ENCODE measurements at regions not wholly inside any gene's neighbourhood (a gene's known extent, or its start where the extent isn't known, plus 50 kb on each side); places are given as distances from the start of the nearest gene placed in this dataset.

GRCh38 chr16:48810803-48811453, 200.9 kb upstream of the N4BP1 start:
- Mint-ChIP-seq H3K27me3 (peaks cover 81% of the 10 kb centered on the region), H3K4me3 (ENCODE audit: low read depth) (peak overlapping the region; percentile 31), H3K27ac (peak overlapping the region; percentile 54), H3K9me3 (ENCODE audit: low read depth) (no peaks in the 10 kb centered on the region), H3K4me1 (ENCODE audit: low read depth) (peaks cover 9% of the 10 kb centered on the region), H3K36me3 (ENCODE audit: insufficient read depth) (no peaks in the 10 kb centered on the region)
- DNase-seq (ENCODE audit: low spot score, unreplicated experiment) = peak; percentile 70
- no peak for TF ChIP-seq CTCF (IDR thresholded peaks at IDR 0.05; ENCODE audit: unreplicated experiment)

GRCh38 chr16:48810436-48810802, 200.4 kb upstream of the N4BP1 start:
- H3K36me3 Mint-ChIP-seq (ENCODE audit: insufficient read depth) = no peaks in the 10 kb centered on the region
- H3K27me3 Mint-ChIP-seq = peaks cover 82% of the 10 kb centered on the region
- H3K9me3 Mint-ChIP-seq (ENCODE audit: low read depth) = no peaks in the 10 kb centered on the region
- peaks cover 9% of the 10 kb centered on the region for H3K4me1 Mint-ChIP-seq (ENCODE audit: low read depth)
- no peak for DNase-seq (ENCODE audit: low spot score, unreplicated experiment)
- peak overlapping the region; percentile 33 for H3K4me3 Mint-ChIP-seq (ENCODE audit: low read depth)
- no peak for TF ChIP-seq CTCF (IDR thresholded peaks at IDR 0.05; ENCODE audit: unreplicated experiment)
- H3K27ac Mint-ChIP-seq = no peak overlapping the region

GRCh38 chr16:48790151-48790550, 180.2 kb upstream of the N4BP1 start:
- Mint-ChIP-seq H3K4me3 (ENCODE audit: low read depth) (no peak overlapping the region), H3K9me3 (ENCODE audit: low read depth) (peaks cover 2% of the 10 kb centered on the region), H3K27ac (no peak overlapping the region), H3K27me3 (peaks cover 14% of the 10 kb centered on the region), H3K36me3 (ENCODE audit: insufficient read depth) (no peaks in the 10 kb centered on the region), H3K4me1 (ENCODE audit: low read depth) (no peaks in the 10 kb centered on the region)
- TF ChIP-seq CTCF (IDR thresholded peaks at IDR 0.05; ENCODE audit: unreplicated experiment) = no peak
- DNase-seq (ENCODE audit: low spot score, unreplicated experiment) = no peak

- Mint-ChIP-seq H3K36me3 (ENCODE audit: insufficient read depth) (no peaks in the 10 kb centered on the region), H3K27me3 (peaks cover 14% of the 10 kb centered on the region), H3K9me3 (ENCODE audit: low read depth) (peaks cover 8% of the 10 kb centered on the region), H3K4me3 (ENCODE audit: low read depth) (no peak overlapping the region), H3K27ac (no peak overlapping the region), H3K4me1 (ENCODE audit: low read depth) (no peaks in the 10 kb centered on the region)
- DNase-seq (ENCODE audit: low spot score, unreplicated experiment) = no peak
- no peak for TF ChIP-seq CTCF (IDR thresholded peaks at IDR 0.05; ENCODE audit: unreplicated experiment)
Observed at GRCh38 chr16:48788475-48788874, 178.5 kb upstream of the N4BP1 start.

- no peak for DNase-seq (ENCODE audit: low spot score, unreplicated experiment)
- H3K27me3 Mint-ChIP-seq = peaks cover 11% of the 10 kb centered on the region
- H3K27ac Mint-ChIP-seq = no peak overlapping the region
- H3K36me3 Mint-ChIP-seq (ENCODE audit: insufficient read depth) = no peaks in the 10 kb centered on the region
- no peaks in the 10 kb centered on the region for H3K4me1 Mint-ChIP-seq (ENCODE audit: low read depth)
- no peak overlapping the region for H3K4me3 Mint-ChIP-seq (ENCODE audit: low read depth)
- peaks cover 5% of the 10 kb centered on the region for H3K9me3 Mint-ChIP-seq (ENCODE audit: low read depth)
- TF ChIP-seq CTCF (IDR thresholded peaks at IDR 0.05; ENCODE audit: unreplicated experiment) = no peak
Observed at GRCh38 chr16:48745541-48745940, 135.6 kb upstream of the N4BP1 start.

Data from progenitor cell of endocrine pancreas (in vitro differentiated cells).